Mucosa of descending colon (tissue), 3 donors: ENCODE measurements at regions not wholly inside any gene's neighbourhood (a gene's known extent, or its start where the extent isn't known, plus 50 kb on each side); places are given as distances from the start of the nearest gene placed in this dataset.

Experiments
- ATAC-seq: fragments of 200-7000 bp; cut with Tn5 transposase; one replicate; pipeline ENCODE4 v1.9.1; 2020; ENCODE audit warnings: mild to moderate bottlenecking, moderate library complexity
- DNase-seq, 3 donors: peaks; one replicate each; pipeline ENCODE4 v3.0.0-alpha.2; 2020
- H3K36me3 ChIP-seq: fragments of 200-600 bp; one replicate; pipeline ENCODE4 v1.8.0; 2021; ENCODE audit warnings: low read depth, mild to moderate bottlenecking
- H3K4me1 ChIP-seq: fragments of 200-600 bp; one replicate; pipeline ENCODE4 v1.8.0; 2021; ENCODE audit warnings: low read depth, mild to moderate bottlenecking
- H3K4me3 ChIP-seq: fragments of 200-600 bp; one replicate; pipeline ENCODE4 v1.8.0; 2021; ENCODE audit warnings: mild to moderate bottlenecking
- H3K9me3 ChIP-seq: fragments of 200-600 bp; one replicate; pipeline ENCODE4 v1.8.0; 2021; ENCODE audit warnings: mild to moderate bottlenecking
- intact Hi-C, 2 donors: fragments of 100-400 bp; cut with DNase I in 1 of 2; cut with micrococcal nuclease in 1 of 2; formaldehyde crosslinking; loops; one replicate each; pipeline versions ENCODE4 v1.11.0 to v1.11.1; 2022; cut with DNase I, micrococcal nuclease
- TF ChIP-seq, protein P1 (sequence below): fragments of 200-600 bp; IDR thresholded peaks from one replicate; pipeline ENCODE4 v1.8.0; 2022; ENCODE audit warnings: antibody characterized with exemption, mild to moderate bottlenecking
- donor health status: DM: no; HTN: no; CAD: no; lungs with moderate emphysema.
- donor health status: DM: no; HTN: no; CAD: no.
- donor health status: DM: no; HTN: yes; CAD: no.

DNA sequence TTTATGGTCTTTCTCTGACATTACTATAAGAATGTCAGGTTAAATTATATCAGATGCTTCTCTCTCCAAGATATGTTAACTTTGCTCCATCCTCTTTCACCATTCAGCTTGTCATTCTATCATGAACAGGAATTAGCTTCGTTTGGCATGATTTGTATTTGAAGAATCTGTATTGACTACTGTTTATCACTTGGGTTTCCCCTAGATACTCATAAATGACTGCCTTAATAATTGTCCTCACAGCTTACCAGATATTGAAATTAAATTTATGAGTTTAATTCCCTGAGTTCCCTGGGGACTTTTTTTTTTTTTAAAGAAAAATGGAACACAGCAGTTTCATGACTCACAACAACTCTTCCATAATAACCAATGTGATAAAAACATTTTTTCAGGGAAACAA lies 76.2 kb upstream of the EOLA2 start:
- intact Hi-C loops, result no loop called here
- DNase-seq, result no peak

DNA sequence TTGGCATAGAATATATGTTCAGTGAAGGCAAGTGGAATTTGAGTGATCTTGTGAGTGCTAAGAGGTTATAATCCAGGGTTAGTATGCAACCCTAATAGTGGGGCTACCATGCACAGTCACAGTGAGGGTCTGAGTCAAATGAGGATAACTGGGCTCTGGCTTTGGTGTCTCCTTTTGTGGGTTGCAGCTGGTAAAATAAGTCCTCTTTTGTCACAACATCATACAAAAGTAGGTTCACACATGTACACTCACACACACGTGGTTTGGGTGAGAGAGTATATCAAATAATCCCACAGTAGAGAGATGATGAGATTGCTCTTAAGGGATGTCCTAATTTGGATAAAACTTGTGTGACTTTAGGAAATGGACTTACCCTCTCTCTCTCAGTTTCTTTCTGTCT lies 79.6 kb upstream of the EOLA2 start:
- H3K4me3 ChIP-seq, result no peak overlapping the region
- intact Hi-C loops, result no loop called here
- no peaks in the 10 kb centered on the region for H3K9me3 ChIP-seq
- H3K36me3 ChIP-seq, result no peaks in the 10 kb centered on the region
- DNase-seq, result no peak
- H3K4me1 ChIP-seq, result no peaks in the 10 kb centered on the region
- TF ChIP-seq, protein P1, sequence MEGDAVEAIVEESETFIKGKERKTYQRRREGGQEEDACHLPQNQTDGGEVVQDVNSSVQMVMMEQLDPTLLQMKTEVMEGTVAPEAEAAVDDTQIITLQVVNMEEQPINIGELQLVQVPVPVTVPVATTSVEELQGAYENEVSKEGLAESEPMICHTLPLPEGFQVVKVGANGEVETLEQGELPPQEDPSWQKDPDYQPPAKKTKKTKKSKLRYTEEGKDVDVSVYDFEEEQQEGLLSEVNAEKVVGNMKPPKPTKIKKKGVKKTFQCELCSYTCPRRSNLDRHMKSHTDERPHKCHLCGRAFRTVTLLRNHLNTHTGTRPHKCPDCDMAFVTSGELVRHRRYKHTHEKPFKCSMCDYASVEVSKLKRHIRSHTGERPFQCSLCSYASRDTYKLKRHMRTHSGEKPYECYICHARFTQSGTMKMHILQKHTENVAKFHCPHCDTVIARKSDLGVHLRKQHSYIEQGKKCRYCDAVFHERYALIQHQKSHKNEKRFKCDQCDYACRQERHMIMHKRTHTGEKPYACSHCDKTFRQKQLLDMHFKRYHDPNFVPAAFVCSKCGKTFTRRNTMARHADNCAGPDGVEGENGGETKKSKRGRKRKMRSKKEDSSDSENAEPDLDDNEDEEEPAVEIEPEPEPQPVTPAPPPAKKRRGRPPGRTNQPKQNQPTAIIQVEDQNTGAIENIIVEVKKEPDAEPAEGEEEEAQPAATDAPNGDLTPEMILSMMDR, result no peak
- ATAC-seq, result no peak

More for the DNA sequence above, 76.2 kb upstream of the EOLA2 start:
- Histone ChIP-seq H3K4me1 (no peaks in the 10 kb centered on the region), H3K9me3 (no peaks in the 10 kb centered on the region), H3K4me3 (no peak overlapping the region), H3K36me3 (no peaks in the 10 kb centered on the region)
- no peak for ATAC-seq
- TF ChIP-seq, protein P1, result no peak

DNA sequence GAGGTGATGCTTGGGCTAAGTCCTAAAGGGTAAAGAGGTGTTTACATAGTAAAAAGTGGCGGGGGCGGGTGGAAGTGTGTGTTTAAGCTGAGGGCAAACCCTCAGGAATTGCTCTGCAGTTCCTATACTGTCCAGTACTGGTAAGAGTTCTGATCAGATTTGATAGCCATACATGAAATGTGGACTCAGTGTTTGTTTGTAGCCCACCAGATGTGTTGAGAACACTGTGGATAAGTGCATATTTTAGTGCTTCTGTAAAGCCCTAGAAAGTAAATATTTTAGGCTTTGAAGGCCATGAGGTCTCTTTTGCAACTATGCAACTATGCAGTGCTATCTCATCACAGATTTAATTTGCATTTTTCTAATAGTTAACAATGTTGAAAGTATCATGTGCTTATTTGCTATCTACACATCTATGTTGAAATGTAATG lies 80.7 kb upstream of the EOLA2 start:
- intact Hi-C loops, result no loop called here
- no peak for ATAC-seq
- Histone ChIP-seq H3K9me3 (no peaks in the 10 kb centered on the region), H3K4me1 (no peaks in the 10 kb centered on the region), H3K36me3 (no peaks in the 10 kb centered on the region), H3K4me3 (no peak overlapping the region)
- no peak for DNase-seq
- TF ChIP-seq, protein P1, result no peak

DNA sequence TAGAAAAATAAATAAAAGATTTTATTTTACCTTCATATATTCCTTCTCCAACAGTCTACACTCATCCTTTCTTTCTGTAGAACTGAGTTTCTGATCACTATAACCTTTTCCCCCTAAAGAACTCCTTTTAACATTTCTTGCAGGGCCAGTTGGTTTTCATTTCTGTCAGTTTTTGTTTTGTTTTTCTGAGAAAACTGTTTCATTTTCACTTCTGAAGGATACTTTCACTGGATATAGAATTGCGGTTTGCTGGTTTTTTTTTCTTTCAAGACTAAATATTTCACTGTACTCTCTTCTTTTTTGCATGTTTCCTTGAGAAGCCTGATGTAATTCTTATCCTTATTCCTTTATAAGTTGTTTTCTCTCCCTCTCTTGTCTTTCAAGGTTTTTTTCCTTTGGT lies 90.4 kb upstream of the EOLA2 start:
- TF ChIP-seq, protein P1, result no peak
- intact Hi-C loops, result no loop called here
- DNase-seq, result no peak
- Histone ChIP-seq H3K4me3 (no peak overlapping the region), H3K4me1 (no peaks in the 10 kb centered on the region), H3K9me3 (no peaks in the 10 kb centered on the region), H3K36me3 (no peaks in the 10 kb centered on the region)
- no peak for ATAC-seq

DNA sequence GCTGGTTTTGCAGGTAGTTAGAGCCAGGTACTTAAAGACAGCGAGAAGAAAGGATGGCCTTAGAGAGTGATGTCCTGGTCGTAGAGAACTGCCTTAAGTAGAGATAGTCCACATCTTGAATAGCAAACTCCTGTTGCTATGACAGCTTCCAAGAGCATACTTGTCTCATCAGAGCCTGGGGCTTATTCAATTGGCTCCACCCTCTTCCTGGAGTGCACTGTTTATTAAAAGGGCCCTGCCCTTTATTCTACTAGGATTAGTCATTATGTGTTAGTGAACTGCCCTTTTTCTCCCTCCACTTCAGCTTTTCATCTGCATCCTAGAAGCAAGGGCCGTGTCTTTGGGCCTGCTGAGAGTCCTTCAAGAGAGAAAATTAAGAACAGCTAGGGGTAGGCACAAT lies 94.5 kb upstream of the EOLA2 start:
- TF ChIP-seq, protein P1, result no peak

DNA sequence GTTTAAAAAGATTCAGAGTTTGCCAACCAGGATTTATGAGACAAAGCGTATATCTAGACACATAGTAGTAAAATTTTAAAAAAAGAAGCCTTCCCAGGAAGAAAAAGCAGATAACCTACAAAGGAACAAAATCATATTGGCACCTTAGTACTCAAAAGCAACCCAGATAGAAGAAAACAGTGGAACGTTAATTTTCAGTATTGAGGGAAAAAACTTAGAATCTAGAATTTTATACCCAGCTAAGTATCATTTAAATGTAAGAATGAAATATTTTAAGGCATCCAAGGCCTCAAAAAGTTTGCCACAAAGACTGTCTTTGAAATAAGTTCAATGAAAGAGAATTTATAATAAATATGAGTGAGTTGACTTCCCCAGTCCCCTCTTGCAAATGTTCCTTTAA lies 96.5 kb upstream of the EOLA2 start:
- DNase-seq, result no peak
- intact Hi-C loops, result no loop called here
- Histone ChIP-seq H3K36me3 (no peaks in the 10 kb centered on the region), H3K4me3 (no peak overlapping the region), H3K4me1 (no peaks in the 10 kb centered on the region), H3K9me3 (no peaks in the 10 kb centered on the region)
- no peak for ATAC-seq
- TF ChIP-seq, protein P1, result no peak

More for the DNA sequence above, 94.5 kb upstream of the EOLA2 start:
- Histone ChIP-seq H3K36me3 (no peaks in the 10 kb centered on the region), H3K4me1 (no peaks in the 10 kb centered on the region), H3K9me3 (no peaks in the 10 kb centered on the region), H3K4me3 (no peak overlapping the region)
- intact Hi-C loops, result no loop called here
- ATAC-seq (peak; percentile 51), DNase-seq (no peak)
